ENCODE measurements at regions not wholly inside any gene's neighbourhood (a gene's known extent, or its start where the extent isn't known, plus 50 kb on each side); places are given as distances from the start of the nearest gene placed in this dataset.

- TF ChIP-seq ZNF384 (IDR thresholded peaks at IDR 0.05; ENCODE audit: borderline replicate concordance, low read depth, low read length) (no peak), REST (IDR thresholded peaks at IDR 0.05; ENCODE audit: low read depth, low read length) (no peak), USF1 (IDR thresholded peaks at IDR 0.05; ENCODE audit: borderline replicate concordance, extremely low read length, insufficient read depth, low read depth, low read length) (no peak), POLR2A (IDR thresholded peaks at IDR 0.05; ENCODE audit: low read depth, low read length) (no peak), TCF7 (IDR thresholded peaks at IDR 0.05; ENCODE audit: borderline replicate concordance) (no peak), HDAC6 (IDR thresholded peaks at IDR 0.05; ENCODE audit: unreplicated experiment) (no peak), CHD1 (IDR thresholded peaks at IDR 0.05; ENCODE audit: low read depth, low read length) (no peak), ZZZ3 (IDR thresholded peaks at IDR 0.05; ENCODE audit: control insufficient read depth, insufficient read length, low read depth) (no peak), BCL11A (IDR thresholded peaks at IDR 0.05; ENCODE audit: low read depth, low read length) (no peak), FOS (IDR thresholded peaks at IDR 0.05; ENCODE audit: borderline replicate concordance, extremely low read depth, insufficient read length) (no peak), SUZ12 (IDR thresholded peaks at IDR 0.05; ENCODE audit: unreplicated experiment) (no peak), TAF1 (IDR thresholded peaks at IDR 0.05; ENCODE audit: borderline replicate concordance, low read depth, low read length) (no peak)
- TF ChIP-seq, protein P1, sequence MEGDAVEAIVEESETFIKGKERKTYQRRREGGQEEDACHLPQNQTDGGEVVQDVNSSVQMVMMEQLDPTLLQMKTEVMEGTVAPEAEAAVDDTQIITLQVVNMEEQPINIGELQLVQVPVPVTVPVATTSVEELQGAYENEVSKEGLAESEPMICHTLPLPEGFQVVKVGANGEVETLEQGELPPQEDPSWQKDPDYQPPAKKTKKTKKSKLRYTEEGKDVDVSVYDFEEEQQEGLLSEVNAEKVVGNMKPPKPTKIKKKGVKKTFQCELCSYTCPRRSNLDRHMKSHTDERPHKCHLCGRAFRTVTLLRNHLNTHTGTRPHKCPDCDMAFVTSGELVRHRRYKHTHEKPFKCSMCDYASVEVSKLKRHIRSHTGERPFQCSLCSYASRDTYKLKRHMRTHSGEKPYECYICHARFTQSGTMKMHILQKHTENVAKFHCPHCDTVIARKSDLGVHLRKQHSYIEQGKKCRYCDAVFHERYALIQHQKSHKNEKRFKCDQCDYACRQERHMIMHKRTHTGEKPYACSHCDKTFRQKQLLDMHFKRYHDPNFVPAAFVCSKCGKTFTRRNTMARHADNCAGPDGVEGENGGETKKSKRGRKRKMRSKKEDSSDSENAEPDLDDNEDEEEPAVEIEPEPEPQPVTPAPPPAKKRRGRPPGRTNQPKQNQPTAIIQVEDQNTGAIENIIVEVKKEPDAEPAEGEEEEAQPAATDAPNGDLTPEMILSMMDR (IDR thresholded peaks at IDR 0.05 in 2 of 3, conservative IDR thresholded peaks at IDR 0.05 in 1 of 3; ENCODE audit: control insufficient read depth in 2 of 3, extremely low read depth in 1 of 3, insufficient read depth in 1 of 3, low read depth in 3 of 3, low read length in 3 of 3), result no peak
These were observed 63.2 kb upstream of the SLC22A11 start for GRCh38 chr11:64492561-64492960.

Data from GM12878 (cell line).